Middle frontal gyrus (tissue), 1 donor: ENCODE measurements at regions not wholly inside any gene's neighbourhood (a gene's known extent, or its start where the extent isn't known, plus 50 kb on each side); places are given as distances from the start of the nearest gene placed in this dataset.
"Not testable (repeated sequence)": the region's sequence is repeated elsewhere in the genome, so short reads cannot be mapped to it uniquely, and the experiment has no call there.

Experiments
- DNase-seq: peaks from one replicate; pipeline ENCODE4 v3.0.0-alpha.2; 2015; ENCODE audit warnings: low spot score; ENCODE audit errors: extremely low spot score

DNA sequence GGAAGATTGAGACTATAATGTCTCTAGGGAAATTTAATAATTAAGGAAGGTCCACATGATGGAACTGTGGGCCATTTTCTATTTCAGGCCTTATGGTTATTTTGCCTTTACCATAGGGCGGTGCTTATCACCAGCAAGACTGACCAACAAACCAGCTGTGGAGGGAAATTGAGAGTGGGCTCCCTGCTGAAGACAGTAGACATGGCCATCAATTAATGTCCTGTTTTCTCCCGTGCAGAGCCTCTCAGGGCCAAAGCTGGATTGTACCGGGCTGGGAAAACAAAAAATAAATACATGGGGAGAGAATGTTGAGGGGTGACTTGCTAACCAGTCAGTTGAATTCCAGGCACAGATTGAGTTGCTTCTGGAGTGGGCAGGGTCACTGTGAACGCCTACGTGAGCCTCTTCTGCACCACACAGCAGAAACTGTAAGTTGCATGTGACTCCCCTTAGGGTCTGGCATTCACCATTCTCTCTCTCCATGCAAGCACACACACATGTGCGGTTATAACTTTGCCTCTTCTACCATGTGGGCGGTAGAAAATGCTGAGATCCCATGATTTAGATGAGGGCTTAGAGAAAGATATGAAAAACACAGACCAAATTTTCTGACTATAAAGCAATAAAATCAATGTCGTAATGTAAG, 128.5 kb downstream of the COPS8 start:
- no peak for DNase-seq

DNA sequence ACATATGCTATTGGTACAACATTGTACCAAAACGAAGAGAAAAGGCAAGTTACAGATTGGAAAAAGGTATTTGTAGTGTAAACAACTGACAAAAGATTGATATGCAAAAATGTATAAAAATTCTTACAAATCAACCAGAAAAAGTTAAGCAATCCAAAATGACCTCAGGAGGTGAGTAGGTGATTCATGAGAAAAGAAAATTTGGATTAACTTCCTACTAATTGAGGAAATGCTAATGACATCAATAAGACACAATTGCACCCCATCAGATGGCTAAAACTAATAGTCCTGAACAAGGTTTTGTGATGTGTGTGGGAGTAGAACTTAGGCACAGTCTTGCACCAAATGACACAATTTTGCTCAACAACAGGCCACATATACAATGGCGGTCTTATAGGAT, 129.3 kb downstream of the COPS8 start:
- DNase-seq: no peak

DNA sequence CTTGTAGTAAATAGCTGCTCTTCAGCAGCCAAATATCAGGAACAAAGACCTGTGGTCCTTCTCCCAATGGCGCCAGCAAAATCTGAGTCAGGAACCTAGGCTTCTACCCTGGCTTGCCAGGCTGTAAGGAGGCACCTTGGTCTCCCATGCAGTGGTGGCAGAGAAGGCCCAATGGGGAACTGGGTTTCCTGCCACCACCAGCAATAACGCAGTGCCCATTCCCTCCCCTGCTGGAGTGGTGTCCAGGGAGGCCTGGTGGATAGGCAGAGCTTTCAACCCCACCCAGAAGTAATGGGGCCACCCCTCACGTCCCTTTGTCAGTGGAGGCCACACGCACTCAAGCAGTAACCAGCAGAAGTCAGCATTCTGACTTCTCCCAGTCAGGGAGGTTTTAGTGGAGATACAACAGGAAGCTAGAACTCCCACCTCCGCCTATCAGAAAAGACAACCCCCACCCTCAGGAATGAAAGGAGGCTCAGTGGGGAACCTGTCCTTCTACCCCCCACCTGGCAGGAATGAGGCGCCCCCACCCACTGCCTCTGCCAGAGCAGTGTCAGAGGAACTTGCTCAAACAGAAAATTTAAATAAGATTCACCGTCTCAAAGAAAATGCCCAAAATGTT, 132.4 kb downstream of the COPS8 start:
- no peak for DNase-seq

DNA sequence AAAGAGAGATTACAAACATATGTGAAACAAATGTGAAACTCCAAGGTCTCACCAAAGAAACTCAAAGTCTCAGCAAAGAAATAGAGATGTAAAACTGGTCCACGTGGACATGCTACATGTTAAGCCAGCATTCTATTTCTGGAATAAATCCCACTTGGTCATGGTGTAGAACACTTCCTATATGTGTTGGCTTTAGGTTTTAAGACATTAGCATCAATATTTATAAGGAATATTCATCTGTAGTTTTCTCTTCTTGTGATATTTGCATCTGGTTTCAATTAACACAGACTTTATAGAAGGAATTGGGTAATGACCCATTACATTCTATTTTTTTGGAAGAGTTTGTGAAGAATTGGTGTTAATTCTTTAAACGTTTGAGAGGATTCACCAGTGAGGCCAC, 133.1 kb downstream of the COPS8 start:
- no peak for DNase-seq

DNA sequence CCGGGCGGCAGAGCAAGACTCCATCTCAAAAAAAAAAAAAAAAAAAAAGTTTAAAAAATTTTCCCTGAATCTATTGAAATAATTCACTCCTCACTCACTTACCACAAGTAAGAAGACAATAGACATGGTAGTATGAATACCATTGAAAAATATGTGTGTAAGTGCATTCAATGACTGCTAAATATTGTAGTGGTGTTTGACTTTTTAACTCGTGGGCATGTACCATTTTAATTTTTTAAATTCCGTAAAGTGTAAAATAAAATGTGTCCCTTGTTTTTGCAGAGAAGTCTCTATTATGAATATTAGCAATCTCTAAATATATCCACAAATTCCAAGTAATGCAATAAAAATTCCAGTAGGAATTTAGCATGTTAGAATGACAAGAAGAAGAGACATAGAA, 134.1 kb downstream of the COPS8 start:
- no peak for DNase-seq

DNA sequence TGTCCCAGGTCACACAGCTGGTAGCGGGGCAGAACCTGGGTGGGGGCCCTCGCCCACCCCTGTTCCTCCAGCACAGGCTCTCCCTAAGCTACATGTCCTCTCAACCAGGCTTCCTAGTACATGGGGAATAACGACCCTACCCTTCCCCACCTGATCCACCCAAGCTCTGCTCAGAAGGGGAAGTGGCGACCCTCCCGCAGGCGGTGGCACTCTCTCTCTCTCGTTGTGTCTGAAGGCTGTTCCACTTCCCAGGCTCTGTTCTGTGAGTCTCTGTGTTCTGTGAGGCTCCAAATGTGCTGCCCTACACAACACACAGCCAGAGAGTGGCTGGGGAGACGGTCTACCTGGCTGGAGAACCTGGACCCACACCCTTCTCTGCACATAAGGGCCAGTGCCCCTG, 135.8 kb downstream of the COPS8 start:
- no peak for DNase-seq

DNA sequence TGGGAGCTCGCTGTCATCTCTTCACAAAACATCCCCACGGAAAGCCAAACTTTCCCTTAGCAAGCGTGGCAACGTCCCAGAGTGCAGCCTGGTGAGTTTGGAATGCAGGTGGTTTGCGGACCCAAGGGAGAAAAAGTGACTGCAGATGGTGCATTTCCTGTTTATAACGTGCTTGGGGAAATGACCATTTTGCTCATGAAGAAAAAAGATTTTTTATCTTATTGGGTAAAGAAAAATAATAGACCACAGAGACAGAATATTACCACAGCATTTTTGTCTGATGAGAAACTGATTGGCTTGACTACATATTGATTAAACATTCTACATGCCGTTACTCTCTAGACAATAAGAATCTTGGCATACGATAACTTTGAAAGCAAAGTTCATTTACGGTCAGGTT, 136.5 kb downstream of the COPS8 start:
- DNase-seq: no peak

DNA sequence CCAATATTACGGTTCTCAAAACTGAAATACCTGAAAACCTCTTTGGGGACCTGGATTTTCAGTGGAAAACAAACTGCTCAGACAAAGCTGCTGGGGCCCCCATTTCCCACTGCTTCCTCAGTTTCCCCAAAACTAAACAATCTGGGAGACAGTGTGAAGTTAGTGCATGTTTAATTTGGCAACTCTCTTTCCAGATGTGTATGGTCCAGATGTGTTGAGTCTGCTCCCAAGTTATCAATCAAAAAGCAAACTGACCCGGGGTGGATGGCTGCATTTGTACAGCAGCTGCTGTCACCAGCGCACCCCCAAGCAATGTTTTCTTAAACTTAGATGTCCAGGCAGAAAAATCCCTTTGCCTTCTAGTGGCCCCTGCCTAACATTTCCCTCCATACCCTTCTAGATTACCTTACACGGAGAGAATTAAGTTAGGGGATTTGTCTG, 136.9 kb downstream of the COPS8 start:
- no peak for DNase-seq

DNA sequence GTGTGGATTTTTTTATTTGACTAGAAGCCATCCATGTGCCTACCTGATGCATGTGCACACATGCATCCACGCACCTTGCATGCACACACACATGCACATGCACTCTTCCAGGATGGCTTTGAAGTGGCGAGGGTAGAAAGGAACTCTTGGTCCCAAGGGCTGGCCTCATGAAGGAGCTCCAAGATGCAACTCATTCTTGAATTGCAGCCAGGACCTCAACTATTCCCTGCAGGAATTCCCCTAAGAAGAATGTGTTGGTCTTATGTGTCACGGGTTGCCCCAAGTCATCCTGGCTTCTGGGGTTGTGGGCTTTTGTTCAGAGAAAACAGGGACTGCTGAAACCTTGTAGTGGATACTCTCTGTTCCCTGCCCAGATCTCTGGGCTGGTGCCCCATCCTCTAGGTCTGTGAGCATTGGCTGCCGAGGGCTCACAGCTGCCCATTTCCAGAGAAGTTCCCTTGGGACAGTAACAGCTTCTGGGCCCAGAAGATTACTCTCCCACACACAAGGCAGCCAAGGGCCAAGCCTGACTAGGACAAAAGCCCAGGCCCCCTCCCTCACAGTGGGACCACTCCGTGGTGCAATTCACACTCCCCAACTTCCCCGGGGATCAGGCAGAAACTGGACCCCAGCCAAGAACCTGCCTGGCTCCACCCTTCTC, 137.6 kb downstream of the COPS8 start:
- no peak for DNase-seq

DNA sequence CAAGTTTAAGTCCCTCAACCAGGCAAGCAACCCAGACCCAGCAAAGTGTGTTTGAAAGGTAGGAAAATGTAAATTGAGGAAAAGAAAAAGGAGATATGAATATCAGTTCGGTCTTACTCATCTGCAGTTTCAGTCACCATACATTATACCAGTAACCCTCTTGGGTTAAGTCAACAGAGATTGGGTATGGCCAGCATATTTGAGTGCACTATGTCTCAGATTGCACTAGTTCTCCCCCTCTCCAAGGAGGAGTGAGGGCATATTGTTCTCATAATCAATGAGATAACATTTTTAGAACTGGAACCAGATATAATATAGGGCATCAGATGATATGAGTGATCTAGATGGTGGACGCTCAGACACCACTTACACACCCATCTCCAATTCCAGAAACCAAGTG, 141.5 kb downstream of the COPS8 start:
- no peak for DNase-seq

DNA sequence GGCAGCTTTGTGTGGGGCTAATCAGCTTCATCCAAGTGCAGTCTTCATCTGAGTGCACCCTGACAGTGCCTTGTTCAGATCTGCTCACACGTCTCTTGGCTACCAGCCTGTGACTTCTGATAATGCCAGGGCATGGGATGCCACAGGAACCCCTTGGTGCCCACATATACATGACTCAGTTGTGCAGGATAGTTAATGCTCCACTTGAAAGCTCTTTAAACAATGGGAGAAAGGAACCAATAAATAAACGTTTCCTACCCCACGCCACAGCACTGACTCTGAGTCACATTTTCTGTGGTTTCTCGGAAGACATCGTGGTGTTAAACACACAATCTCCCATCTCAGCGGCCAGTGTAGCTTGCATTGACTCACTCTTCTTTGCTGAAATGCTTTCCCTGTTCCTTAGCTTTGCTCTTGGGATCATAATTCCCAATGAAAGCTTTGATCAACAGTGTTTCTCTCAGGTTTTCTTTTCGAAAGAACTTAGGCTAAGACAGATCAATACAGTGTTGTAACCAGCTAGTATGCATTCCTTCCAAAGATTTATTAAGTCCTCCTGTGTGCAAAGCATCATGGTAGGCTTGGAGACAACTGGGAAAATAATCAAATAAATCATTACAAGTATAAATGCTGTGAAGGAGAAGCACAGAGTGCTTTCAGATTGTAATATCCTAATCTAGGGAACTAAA, 142.0 kb downstream of the COPS8 start:
- DNase-seq: no peak

DNA sequence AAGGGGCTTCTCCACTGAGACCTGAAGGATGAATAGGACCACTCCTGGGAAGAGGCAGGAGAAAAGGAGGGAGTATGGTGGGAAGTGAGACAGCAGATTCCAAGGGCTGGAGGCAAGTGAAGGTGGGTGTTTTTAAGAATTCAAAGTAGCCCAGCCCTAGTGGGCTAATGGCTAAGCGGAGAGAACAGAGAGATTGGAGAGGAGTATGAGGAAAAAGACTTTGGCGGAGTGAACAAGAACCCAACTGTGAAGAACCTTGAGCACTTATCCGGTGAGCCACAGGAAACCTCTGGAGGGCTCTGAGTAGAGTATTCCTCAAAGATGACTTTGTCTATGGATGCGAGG, 142.6 kb downstream of the COPS8 start:
- DNase-seq: no peak

DNA sequence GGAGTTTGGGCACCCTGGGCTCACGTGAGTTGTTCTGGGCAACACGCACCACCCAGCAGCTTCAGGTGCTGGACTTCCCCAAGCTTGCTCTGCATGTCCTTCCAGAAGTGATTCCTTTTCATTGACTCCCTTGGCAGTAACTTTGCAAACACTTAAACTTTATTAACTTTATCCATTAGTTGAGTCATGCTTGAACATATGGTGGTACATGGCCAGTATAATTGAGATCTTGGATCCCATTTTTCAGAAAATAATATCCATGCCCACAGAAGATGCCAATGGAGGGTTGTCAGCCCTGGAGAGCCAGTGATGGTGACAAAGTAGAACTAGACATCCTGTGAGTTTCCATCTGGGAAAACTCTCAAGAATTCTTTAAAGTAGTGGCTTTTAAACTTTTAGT, 144.2 kb downstream of the COPS8 start:
- DNase-seq: no peak

DNA sequence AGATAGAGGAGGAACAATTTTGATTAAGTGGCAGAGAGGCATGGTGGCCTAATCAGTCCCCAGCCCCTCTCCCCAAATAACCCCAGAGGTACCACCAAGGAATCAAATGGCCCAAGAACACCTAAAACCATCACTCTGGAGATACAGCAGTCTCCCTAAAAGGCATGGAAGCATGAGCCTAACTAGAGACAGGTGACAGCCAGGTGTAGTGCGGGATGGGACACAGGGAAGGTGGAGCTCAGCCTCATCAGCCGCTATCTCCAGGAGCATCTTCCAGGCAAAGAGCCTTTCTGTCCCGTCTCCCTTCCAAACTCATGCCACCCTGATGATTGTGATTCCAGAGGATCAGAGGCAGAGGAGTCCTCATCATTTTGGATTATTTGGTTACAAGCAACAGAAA, 144.7 kb downstream of the COPS8 start:
- DNase-seq: no peak

DNA sequence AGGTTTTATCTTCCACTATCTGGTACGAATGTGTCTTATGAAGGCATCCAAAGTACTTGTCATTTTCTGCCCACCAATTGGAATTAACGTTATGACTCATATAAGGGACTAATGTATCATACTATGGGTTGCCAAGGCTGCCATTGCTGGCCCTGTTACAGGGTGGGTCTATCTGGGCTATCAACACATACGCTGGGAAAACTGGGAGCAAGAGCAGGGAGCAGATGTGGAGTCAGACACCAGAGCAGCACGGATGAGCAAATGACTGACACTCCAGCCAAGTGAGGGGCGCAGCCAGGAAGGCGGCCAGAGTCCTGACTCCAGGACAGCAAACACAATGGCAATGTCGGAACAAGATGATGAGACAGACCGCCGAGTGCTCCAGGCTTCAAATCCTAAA, 145.9 kb downstream of the COPS8 start:
- no peak for DNase-seq

DNA sequence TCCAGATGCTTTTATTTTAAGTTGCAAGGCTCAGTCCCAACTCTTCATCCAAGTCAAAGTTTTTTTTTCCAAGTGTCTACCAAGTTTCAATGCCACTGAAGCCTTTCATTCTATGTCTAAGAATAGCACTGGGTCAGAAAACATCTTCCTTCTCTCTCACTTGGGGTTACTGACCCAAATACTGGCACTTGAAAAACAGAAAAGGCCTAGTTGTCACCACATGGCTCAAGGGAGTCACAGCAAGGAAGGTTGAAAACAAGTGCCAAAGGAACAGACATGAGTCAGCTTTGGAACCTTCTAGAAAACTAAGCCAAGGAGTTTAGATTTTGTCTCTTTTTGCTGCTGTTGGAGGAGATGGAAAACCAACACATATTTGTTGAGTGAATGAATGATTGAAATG, 146.5 kb downstream of the COPS8 start:
- DNase-seq: no peak

DNA sequence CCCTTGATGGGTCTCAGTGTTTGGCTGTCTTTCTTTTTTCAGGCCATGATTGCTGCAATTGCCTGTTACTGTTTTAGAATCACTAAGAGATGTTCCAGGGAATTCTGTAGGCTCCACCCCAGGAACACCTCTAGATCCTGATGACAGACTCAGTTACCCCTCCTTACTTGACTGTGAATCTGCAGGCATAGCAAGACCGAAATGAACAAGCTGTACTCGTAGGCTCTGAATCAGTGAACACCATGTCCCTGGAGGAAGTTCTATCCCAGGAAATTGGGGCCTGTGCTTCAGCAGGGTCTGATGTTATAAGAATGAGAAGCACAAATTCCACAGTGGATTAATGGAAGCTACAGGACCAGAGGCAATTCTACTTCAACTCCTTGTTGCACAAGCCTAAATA, 148.6 kb downstream of the COPS8 start:
- DNase-seq: no peak

DNA sequence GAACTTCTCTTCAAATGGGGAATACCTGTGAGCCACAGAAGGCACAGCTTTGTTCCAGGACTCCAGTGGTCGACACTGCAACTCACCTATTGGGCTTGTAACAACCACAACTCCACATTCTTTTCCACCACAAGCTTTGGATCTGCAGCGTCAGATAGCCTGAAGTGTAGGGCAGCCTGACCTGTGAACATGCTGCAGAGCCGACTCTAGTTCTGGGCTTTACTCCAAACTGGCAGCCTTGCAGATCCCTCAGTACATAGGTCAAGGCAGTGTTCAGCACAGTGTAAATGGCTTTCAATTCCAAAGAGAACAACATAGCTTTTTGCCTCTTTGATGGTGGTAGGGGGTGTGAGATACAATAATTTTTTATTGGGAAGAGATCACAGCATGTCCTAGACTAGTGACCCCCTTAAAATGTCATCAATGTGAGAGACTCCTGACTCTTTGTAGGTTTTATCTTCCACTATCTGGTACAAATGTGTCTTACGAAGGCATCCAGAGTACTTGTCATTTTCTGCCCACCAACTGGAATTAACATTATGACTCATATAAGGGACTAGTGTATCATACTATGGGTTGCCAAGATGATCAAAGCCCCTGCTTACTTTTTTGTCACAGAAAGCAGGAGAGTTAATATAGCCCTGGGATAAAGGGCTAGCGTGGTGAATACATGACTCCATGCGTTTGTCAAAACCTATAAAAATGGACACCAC, 149.8 kb downstream of the COPS8 start:
- no peak for DNase-seq

DNA sequence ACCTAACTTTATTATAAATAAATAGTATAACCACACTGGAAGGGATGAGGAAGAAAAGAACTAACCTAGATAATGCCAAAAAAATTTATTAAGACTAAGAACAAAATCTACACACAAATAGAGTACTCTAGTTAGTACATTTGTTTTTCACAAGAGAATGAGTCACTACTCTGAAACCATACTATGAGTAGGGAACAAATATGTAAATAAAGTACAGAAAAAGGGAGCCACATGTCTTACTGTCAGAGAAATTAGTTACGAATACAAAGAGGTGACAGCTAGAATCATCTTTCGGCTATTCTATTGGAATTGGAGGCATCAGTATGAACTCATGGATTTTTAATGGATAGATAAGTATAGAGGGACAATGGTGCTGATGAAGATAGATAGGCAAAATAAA, 150.5 kb downstream of the COPS8 start:
- DNase-seq: no peak

DNA sequence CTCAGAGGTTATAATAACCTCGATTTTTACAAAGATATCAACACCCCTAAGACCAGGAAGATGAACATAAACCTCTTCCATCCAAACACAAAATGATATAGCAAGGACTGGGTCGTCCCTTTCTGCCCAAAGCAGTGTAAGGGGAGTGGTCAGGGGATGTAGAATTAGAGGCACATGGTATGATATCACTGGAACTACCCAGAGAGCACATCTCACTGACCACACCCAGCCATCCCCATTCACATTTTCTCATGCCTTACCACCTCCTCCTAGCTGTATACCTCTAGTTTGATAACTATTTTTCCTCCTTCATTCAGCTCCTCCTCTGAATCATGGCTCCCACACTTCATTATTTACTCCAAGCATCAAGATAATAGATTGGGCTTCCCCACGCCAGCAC, 152.6 kb downstream of the COPS8 start:
- DNase-seq: no peak

DNA sequence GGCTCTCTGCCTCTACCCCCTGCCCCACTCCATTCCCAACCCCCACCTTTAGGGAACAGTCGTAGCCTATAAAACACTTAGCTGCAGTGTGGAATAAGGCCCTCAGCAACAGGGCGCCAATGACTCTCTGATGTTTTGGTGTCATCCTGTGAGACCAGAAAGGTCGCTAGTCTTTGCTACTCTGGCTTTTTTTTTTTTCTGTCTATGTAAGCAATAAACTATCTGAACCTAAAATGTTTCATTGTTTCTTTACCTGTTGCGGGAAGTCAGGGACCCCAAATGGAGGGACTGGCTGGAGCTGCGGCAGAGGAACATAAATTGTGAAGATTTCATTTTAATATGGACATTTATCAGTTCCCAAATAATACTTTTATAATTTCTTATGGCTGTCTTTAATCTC, 154.6 kb downstream of the COPS8 start:
- DNase-seq: no peak

DNA sequence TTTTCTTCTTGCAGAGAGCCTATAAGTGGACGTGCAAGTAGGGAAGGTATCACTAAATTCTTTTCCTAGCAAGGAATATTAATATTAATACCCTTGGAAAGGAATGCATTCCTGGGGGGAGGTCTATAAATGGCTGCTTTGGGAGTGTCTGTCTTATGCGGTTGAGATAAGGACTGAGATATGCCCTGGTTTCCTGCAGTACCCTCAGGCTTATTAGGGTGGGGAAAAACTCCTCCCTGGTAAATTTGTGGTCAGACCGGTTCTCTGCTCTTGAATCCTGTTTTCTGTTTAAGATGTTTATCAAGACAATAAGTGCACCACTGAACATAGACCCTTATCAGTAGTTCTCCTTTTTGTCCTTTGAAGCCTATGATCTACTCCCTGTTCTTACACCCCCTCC, 155.2 kb downstream of the COPS8 start:
- DNase-seq: not testable (repeated sequence)
